ENCODE measurements at regions not wholly inside any gene's neighbourhood (a gene's known extent, or its start where the extent isn't known, plus 50 kb on each side); places are given as distances from the start of the nearest gene placed in this dataset.
A peak's percentile ranks its signal among the peaks of the same experiment; 100 is the strongest.

DNA sequence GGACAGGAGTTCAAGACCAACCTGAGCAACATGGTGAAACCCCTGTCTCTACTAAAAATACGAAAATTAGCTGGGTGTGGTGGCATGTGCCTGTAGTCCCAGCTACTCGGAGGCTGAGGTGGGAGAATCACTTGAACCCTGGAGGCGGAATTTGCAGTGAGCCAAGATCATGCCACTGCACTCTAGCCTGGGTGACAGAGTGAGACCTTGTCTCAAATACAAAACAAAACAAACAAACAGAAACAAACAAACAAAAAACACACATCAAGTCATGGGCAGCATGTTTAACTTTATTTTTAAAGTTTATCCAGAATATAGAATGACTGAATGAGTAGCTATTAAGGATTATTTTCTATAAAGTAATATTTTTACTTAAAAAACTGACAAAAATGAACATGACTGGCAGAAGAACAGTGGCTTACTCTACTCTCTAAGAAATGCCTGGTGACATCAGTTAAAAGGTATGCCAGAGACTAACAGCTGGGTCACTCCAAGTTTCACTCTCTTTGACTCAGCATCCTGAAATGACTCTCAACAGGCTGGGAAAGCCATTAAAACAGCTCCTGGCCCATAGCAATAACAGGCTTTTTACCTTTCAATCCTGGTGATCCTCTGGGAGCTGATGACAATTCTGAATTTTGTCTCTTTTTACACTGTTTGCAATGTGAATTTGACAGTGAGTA, 66.1 kb upstream of the FOXN2 start:
- H3K27me3 ChIP-seq (ENCODE audit: control insufficient read depth in 1 of 2, insufficient read depth in 1 of 2, low read length in 2 of 2), result no peaks in the 10 kb centered on the region
- no peaks in the 10 kb centered on the region for H3K79me1 ChIP-seq (replicated peaks; ENCODE audit: low read length, poor library complexity, severe bottlenecking)
- peak overlapping the region; percentile 43 for H3K27ac ChIP-seq (ENCODE audit: low read length, poor library complexity, severe bottlenecking)
- H3K4me3 ChIP-seq (ENCODE audit: insufficient read depth in 1 of 2, low read depth in 1 of 2, low read length in 2 of 2), result peak overlapping the region in 1 of 2 experiments; percentile 49
- 66% methylated on average over 3 of the region's 3 CpGs for WGBS
- no peaks in the 10 kb centered on the region for H3K9me3 ChIP-seq (ENCODE audit: control insufficient read depth, low read length)
- DNase-seq, result peak; percentile 94
- no peak overlapping the region for H3K4me2 ChIP-seq (ENCODE audit: low read length, poor library complexity, severe bottlenecking)
- no peak overlapping the region for H2AK5ac ChIP-seq (ENCODE audit: low read length, severe bottlenecking)
- no peaks in the 10 kb centered on the region for H3K36me3 ChIP-seq (ENCODE audit: control insufficient read depth in 1 of 2, insufficient read depth in 2 of 2, low read depth in 1 of 2, low read length in 2 of 2)
- H2BK5ac ChIP-seq (ENCODE audit: low read depth, low read length, poor library complexity, severe bottlenecking), result no peak overlapping the region
- no peak overlapping the region for H4K8ac ChIP-seq (ENCODE audit: low read length)
- H2BK120ac ChIP-seq (ENCODE audit: low read depth, low read length), result no peak overlapping the region
- H3K18ac ChIP-seq (ENCODE audit: low read depth in 1 of 2, low read length in 2 of 2), result no peak overlapping the region
- H4K91ac ChIP-seq (ENCODE audit: low read length), result no peak overlapping the region
- no peaks in the 10 kb centered on the region for H3K4me1 ChIP-seq (ENCODE audit: control insufficient read depth, insufficient read depth, low read depth, low read length)
- H2BK12ac ChIP-seq (ENCODE audit: low read length in 2 of 2), result peak overlapping the region in 1 of 2 experiments; percentile 37
- H3K14ac ChIP-seq (ENCODE audit: low read length in 2 of 2), result no peak overlapping the region
- no peak overlapping the region for H3K23ac ChIP-seq (ENCODE audit: low read length in 2 of 2)
- H2AFZ ChIP-seq (ENCODE audit: low read depth, low read length), result no peak overlapping the region
- no peak overlapping the region for H3K9ac ChIP-seq (ENCODE audit: low read length)
- H3K4ac ChIP-seq (ENCODE audit: low read depth in 1 of 2, low read length in 2 of 2), result no peak overlapping the region
- H2BK15ac ChIP-seq (ENCODE audit: low read depth, poor library complexity, severe bottlenecking), result no peak overlapping the region

DNA sequence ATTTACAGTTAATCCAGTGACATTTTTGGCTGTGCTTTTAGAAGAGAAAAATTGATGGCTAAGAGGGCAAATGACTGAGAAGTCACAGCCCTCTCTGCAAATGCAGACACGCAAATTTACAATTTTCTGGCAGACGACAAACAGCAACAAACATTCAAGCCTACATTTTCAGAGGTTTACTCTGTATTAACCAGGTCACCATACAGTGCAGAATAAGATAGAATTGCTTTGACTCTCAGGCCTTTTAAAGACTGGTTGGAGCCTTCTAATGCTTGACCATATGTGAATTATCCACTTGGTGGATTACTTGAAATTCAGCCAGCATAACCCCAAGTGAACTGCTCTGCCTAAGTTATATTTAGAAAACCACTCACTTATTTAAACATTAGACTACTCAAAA, 65.5 kb upstream of the FOXN2 start:
- no peak overlapping the region for H2BK15ac ChIP-seq (ENCODE audit: low read depth, poor library complexity, severe bottlenecking)

DNA sequence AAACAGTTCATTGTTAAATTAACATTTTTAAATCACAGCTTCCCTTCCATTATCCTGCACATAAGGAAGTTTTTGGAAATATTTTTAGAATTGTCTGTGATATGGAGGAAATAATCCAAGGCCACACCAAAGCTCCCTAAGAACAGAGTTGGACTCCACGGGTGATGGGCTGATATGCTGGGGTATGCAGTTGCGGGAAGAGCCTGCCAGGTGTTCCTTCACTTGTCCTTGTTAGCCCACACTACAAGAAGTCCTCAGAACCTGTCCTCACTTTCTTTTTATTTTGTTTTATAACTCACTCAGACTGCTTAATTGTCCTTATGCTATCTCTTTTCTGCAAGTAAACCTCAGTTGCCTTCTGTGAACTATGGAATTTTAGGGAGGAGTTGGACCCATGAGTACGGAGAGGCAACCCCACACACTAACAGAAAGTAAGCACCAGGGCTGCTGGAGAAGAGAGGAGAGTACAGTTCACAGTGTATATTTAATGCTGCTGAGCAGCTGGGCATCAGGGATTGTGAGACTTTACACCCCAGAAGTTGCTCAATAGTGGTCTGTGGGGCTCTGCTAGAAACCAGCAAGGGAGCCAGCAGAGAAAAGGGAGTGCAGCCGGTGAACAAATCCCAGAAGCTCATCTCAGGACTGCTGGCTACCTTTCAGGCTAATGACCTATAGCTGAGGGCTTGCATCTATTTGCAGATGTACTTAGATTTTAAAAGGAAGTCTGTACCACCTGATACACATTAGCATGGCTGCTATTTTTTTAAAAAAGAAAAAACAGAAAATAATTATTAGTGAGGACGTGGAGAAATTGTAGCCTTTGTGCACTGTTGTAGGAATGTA, 64.6 kb upstream of the FOXN2 start:
- H4K8ac ChIP-seq (ENCODE audit: low read length), result no peak overlapping the region
- no peak overlapping the region for H4K91ac ChIP-seq (ENCODE audit: low read length)
- H2BK15ac ChIP-seq (ENCODE audit: low read depth, poor library complexity, severe bottlenecking), result no peak overlapping the region
- no peaks in the 10 kb centered on the region for H3K9me3 ChIP-seq (ENCODE audit: control insufficient read depth, low read length)
- H3K23ac ChIP-seq (ENCODE audit: low read length in 2 of 2), result no peak overlapping the region
- H2AK5ac ChIP-seq (ENCODE audit: low read length, severe bottlenecking), result no peak overlapping the region
- H3K4me2 ChIP-seq (ENCODE audit: low read length, poor library complexity, severe bottlenecking), result no peak overlapping the region
- no peaks in the 10 kb centered on the region for H3K79me1 ChIP-seq (replicated peaks; ENCODE audit: low read length, poor library complexity, severe bottlenecking)
- peak overlapping the region in 1 of 2 experiments; percentile 79 for H3K4ac ChIP-seq (ENCODE audit: low read depth in 1 of 2, low read length in 2 of 2)
- 63% methylated on average over 4 of the region's 5 CpGs for WGBS
- H3K4me1 ChIP-seq (ENCODE audit: control insufficient read depth, insufficient read depth, low read depth, low read length), result no peaks in the 10 kb centered on the region
- H2AFZ ChIP-seq (ENCODE audit: low read depth, low read length), result no peak overlapping the region
- H2BK120ac ChIP-seq (ENCODE audit: low read depth, low read length), result no peak overlapping the region
- H3K9ac ChIP-seq (ENCODE audit: low read length), result peak overlapping the region; percentile 45
- no peak overlapping the region for H2BK5ac ChIP-seq (ENCODE audit: low read depth, low read length, poor library complexity, severe bottlenecking)
- H3K4me3 ChIP-seq (ENCODE audit: insufficient read depth in 1 of 2, low read depth in 1 of 2, low read length in 2 of 2), result peak overlapping the region in 1 of 2 experiments; percentile 64
- no peaks in the 10 kb centered on the region for H3K36me3 ChIP-seq (ENCODE audit: control insufficient read depth in 1 of 2, insufficient read depth in 2 of 2, low read depth in 1 of 2, low read length in 2 of 2)
- H2BK12ac ChIP-seq (ENCODE audit: low read length in 2 of 2), result peak overlapping the region in 1 of 2 experiments; percentile 83
- H3K27me3 ChIP-seq (ENCODE audit: control insufficient read depth in 1 of 2, insufficient read depth in 1 of 2, low read length in 2 of 2), result no peaks in the 10 kb centered on the region
- DNase-seq, result peak; percentile 73
- peak overlapping the region; percentile 40 to 78 for H3K18ac ChIP-seq (ENCODE audit: low read depth in 1 of 2, low read length in 2 of 2)
- H3K14ac ChIP-seq (ENCODE audit: low read length in 2 of 2), result no peak overlapping the region
- H3K27ac ChIP-seq (ENCODE audit: low read length, poor library complexity, severe bottlenecking), result no peak overlapping the region

More for the DNA sequence above, 65.5 kb upstream of the FOXN2 start:
- Histone ChIP-seq H2BK12ac (ENCODE audit: low read length in 2 of 2) (no peak overlapping the region), H3K9me3 (ENCODE audit: control insufficient read depth, low read length) (no peaks in the 10 kb centered on the region), H3K79me1 (replicated peaks; ENCODE audit: low read length, poor library complexity, severe bottlenecking) (no peaks in the 10 kb centered on the region), H3K23ac (ENCODE audit: low read length in 2 of 2) (no peak overlapping the region), H2AK5ac (ENCODE audit: low read length, severe bottlenecking) (peak overlapping the region; percentile 16), H2AFZ (ENCODE audit: low read depth, low read length) (no peak overlapping the region), H4K91ac (ENCODE audit: low read length) (no peak overlapping the region), H3K4ac (ENCODE audit: low read depth in 1 of 2, low read length in 2 of 2) (no peak overlapping the region), H3K4me3 (ENCODE audit: insufficient read depth in 1 of 2, low read depth in 1 of 2, low read length in 2 of 2) (peak overlapping the region in 1 of 2 experiments; percentile 49), H2BK120ac (ENCODE audit: low read depth, low read length) (no peak overlapping the region), H2BK5ac (ENCODE audit: low read depth, low read length, poor library complexity, severe bottlenecking) (no peak overlapping the region), H3K27ac (ENCODE audit: low read length, poor library complexity, severe bottlenecking) (peak overlapping the region; percentile 43), H3K36me3 (ENCODE audit: control insufficient read depth in 1 of 2, insufficient read depth in 2 of 2, low read depth in 1 of 2, low read length in 2 of 2) (no peaks in the 10 kb centered on the region), H3K4me2 (ENCODE audit: low read length, poor library complexity, severe bottlenecking) (no peak overlapping the region), H3K4me1 (ENCODE audit: control insufficient read depth, insufficient read depth, low read depth, low read length) (no peaks in the 10 kb centered on the region), H3K9ac (ENCODE audit: low read length) (no peak overlapping the region), H4K8ac (ENCODE audit: low read length) (no peak overlapping the region), H3K14ac (ENCODE audit: low read length in 2 of 2) (no peak overlapping the region), H3K18ac (ENCODE audit: low read depth in 1 of 2, low read length in 2 of 2) (no peak overlapping the region), H3K27me3 (ENCODE audit: control insufficient read depth in 1 of 2, insufficient read depth in 1 of 2, low read length in 2 of 2) (no peaks in the 10 kb centered on the region)
- 13% methylated on average over 2 of the region's 2 CpGs for WGBS
- peak; percentile 68 for DNase-seq

DNA sequence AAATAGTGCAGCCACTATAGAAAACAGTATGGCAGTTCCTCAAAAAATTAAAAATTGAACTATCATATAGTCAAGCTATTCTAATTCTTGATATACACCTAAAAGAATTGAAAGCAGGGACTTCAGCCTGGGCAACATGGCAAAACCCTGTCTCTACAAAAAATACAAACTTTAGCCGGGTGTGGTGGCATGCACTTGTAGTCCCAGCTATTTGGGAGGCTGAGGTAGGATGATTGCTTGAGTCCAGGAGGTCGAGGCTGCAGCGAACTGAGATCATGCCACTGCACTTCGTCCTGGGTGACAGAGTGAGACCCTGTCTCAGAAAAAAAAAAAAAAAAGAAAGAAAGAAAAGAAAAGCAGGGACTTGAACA, 64.0 kb upstream of the FOXN2 start:
- 94% methylated on average over 2 of the region's 4 CpGs for WGBS
- no peak overlapping the region for H3K27ac ChIP-seq (ENCODE audit: low read length, poor library complexity, severe bottlenecking)

More for the DNA sequence above, 64.0 kb upstream of the FOXN2 start:
- Histone ChIP-seq H2BK15ac (ENCODE audit: low read depth, poor library complexity, severe bottlenecking) (no peak overlapping the region), H2BK12ac (ENCODE audit: low read length in 2 of 2) (no peak overlapping the region), H2BK5ac (ENCODE audit: low read depth, low read length, poor library complexity, severe bottlenecking) (no peak overlapping the region), H2AK5ac (ENCODE audit: low read length, severe bottlenecking) (no peak overlapping the region), H3K4ac (ENCODE audit: low read depth in 1 of 2, low read length in 2 of 2) (no peak overlapping the region), H3K36me3 (ENCODE audit: control insufficient read depth in 1 of 2, insufficient read depth in 2 of 2, low read depth in 1 of 2, low read length in 2 of 2) (no peaks in the 10 kb centered on the region), H2BK120ac (ENCODE audit: low read depth, low read length) (no peak overlapping the region), H3K79me1 (replicated peaks; ENCODE audit: low read length, poor library complexity, severe bottlenecking) (no peaks in the 10 kb centered on the region), H3K4me2 (ENCODE audit: low read length, poor library complexity, severe bottlenecking) (no peak overlapping the region), H3K18ac (ENCODE audit: low read depth in 1 of 2, low read length in 2 of 2) (no peak overlapping the region), H3K27me3 (ENCODE audit: control insufficient read depth in 1 of 2, insufficient read depth in 1 of 2, low read length in 2 of 2) (no peaks in the 10 kb centered on the region), H3K9me3 (ENCODE audit: control insufficient read depth, low read length) (no peaks in the 10 kb centered on the region), H2AFZ (ENCODE audit: low read depth, low read length) (no peak overlapping the region), H3K4me3 (ENCODE audit: insufficient read depth in 1 of 2, low read depth in 1 of 2, low read length in 2 of 2) (no peak overlapping the region), H4K91ac (ENCODE audit: low read length) (no peak overlapping the region), H3K14ac (ENCODE audit: low read length in 2 of 2) (no peak overlapping the region), H3K4me1 (ENCODE audit: control insufficient read depth, insufficient read depth, low read depth, low read length) (no peaks in the 10 kb centered on the region), H3K9ac (ENCODE audit: low read length) (no peak overlapping the region), H3K23ac (ENCODE audit: low read length in 2 of 2) (no peak overlapping the region), H4K8ac (ENCODE audit: low read length) (no peak overlapping the region)
- DNase-seq, result no peak

Data from mesenchymal stem cell (in vitro differentiated cells and primary cell).